ENCODE measurements at regions not wholly inside any gene's neighbourhood (a gene's known extent, or its start where the extent isn't known, plus 50 kb on each side); places are given as distances from the start of the nearest gene placed in this dataset.

DNA sequence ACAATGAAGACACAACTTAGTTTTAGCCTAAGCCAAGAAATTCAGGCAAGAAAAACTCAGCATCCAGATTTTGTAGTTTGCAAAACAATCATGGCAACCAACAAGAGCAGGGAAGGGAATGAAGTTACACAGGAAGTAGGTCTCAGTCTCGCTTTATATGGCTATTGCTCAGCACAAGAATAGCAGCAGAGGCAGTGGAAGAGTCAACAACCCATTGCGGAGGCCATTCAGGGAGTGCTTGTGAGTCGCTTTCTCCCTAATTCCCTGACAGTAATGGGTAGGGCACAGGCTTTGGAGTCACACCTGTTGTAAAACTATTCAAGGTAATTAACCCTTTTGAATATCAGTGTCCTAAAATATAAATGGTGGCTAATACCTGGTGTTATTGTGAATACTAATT, 238.5 kb downstream of the HDGFL1 start:
- H3K4me3 ChIP-seq, result no peak overlapping the region
- H3K36me3 ChIP-seq (replicated peaks in 1 of 2; ENCODE audit: insufficient read depth in 1 of 2, low read depth in 2 of 2), result no peaks in the 10 kb centered on the region
- no peaks in the 10 kb centered on the region for H3K27me3 ChIP-seq
- 88 to 99% methylated on average over 3 of the region's 3 CpGs for WGBS, 2 donors
- no peaks in the 10 kb centered on the region for H3K4me1 ChIP-seq
- no peak for TF ChIP-seq POLR2A (IDR thresholded peaks at IDR 0.05)
- TF ChIP-seq, protein P1, sequence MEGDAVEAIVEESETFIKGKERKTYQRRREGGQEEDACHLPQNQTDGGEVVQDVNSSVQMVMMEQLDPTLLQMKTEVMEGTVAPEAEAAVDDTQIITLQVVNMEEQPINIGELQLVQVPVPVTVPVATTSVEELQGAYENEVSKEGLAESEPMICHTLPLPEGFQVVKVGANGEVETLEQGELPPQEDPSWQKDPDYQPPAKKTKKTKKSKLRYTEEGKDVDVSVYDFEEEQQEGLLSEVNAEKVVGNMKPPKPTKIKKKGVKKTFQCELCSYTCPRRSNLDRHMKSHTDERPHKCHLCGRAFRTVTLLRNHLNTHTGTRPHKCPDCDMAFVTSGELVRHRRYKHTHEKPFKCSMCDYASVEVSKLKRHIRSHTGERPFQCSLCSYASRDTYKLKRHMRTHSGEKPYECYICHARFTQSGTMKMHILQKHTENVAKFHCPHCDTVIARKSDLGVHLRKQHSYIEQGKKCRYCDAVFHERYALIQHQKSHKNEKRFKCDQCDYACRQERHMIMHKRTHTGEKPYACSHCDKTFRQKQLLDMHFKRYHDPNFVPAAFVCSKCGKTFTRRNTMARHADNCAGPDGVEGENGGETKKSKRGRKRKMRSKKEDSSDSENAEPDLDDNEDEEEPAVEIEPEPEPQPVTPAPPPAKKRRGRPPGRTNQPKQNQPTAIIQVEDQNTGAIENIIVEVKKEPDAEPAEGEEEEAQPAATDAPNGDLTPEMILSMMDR (IDR thresholded peaks at IDR 0.05), result no peak
- intact Hi-C loops (cut with DNase I), result no loop called here
- H3K27ac ChIP-seq, result no peak overlapping the region
- no peak for ATAC-seq
- no peaks in the 10 kb centered on the region for H3K9me3 ChIP-seq
- no peak for DNase-seq

DNA sequence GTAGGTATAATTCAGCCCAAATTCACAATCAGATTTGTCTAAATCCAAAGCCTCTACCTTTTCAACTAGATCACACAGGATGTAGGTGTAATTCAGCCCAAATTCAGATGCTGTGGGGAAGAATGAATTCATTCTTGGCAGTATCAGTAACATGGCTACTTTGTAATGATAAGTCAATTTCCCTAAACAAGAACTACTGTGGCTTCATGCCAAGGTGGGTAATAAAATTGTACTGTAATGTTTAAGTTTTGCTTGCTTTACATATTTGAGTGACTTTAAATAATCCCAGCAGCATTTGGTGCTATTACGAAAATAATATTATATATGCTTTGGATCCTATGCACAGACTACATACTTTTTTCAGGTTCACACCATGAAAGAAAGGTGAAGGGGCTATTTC, 239.1 kb downstream of the HDGFL1 start:
- no peak for DNase-seq
- H3K27ac ChIP-seq, result no peak overlapping the region
- H3K4me3 ChIP-seq, result no peak overlapping the region
- no peak for TF ChIP-seq POLR2A (IDR thresholded peaks at IDR 0.05)
- TF ChIP-seq, protein P1 (IDR thresholded peaks at IDR 0.05), result no peak
- intact Hi-C loops (cut with DNase I), result no loop called here
- H3K4me1 ChIP-seq, result no peaks in the 10 kb centered on the region
- H3K27me3 ChIP-seq, result no peaks in the 10 kb centered on the region
- no peak for ATAC-seq
- 68 to 94% methylated on average over 1 of the region's 1 CpG for WGBS, 2 donors
- no peaks in the 10 kb centered on the region for H3K9me3 ChIP-seq
- H3K36me3 ChIP-seq (replicated peaks in 1 of 2; ENCODE audit: insufficient read depth in 1 of 2, low read depth in 2 of 2), result no peaks in the 10 kb centered on the region

DNA sequence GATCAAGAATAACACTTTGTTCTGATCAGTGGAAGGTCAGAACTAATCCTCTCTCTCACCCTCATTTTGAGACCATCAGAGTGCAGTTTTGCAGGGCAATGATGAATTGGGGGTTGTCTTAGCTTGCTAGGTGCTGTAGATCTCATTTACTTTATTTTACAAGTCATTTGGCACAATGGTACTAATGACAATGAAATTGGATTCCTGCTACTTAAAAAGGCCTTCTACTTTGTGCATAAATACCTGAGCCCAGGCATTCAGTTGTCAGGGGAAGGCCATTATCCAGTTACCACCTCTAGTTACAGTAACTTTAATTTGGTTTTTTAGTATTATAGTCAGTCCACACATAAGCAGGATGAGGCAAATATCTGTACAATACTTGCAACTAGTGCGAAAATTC, 240.0 kb downstream of the HDGFL1 start:
- WGBS, 2 donors, result 65 to 92% methylated on average over 1 of the region's 1 CpG
- ATAC-seq (no peak), DNase-seq (no peak)
- H3K9me3 ChIP-seq, result no peaks in the 10 kb centered on the region
- H3K27ac ChIP-seq, result no peak overlapping the region
- H3K27me3 ChIP-seq, result no peaks in the 10 kb centered on the region
- H3K36me3 ChIP-seq (replicated peaks in 1 of 2; ENCODE audit: insufficient read depth in 1 of 2, low read depth in 2 of 2), result no peaks in the 10 kb centered on the region
- intact Hi-C loops (cut with DNase I), result no loop called here
- no peaks in the 10 kb centered on the region for H3K4me1 ChIP-seq
- no peak overlapping the region for H3K4me3 ChIP-seq
- TF ChIP-seq, protein P1 (IDR thresholded peaks at IDR 0.05), result no peak
- TF ChIP-seq POLR2A (IDR thresholded peaks at IDR 0.05), result no peak

DNA sequence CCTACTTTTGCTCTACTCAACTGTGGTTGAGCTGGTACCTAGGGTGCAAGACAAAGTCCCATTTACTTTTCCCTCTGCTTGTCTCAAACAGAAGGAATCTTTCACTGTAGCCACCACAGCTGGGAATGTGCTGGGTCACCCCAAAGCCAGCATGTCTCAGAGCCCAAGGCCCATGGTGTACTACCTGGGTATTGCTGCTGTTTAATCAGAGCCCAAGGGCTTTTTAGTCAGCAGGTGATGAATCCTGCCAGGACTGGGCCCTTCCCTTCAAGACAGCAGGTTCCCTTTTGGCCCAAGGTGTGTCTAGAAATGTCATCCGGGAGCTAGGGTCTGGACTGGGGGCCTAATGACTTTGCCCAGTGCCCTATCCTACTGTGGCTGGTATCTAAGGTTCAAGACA, 249.8 kb downstream of the HDGFL1 start:
- DNase-seq (no peak), ATAC-seq (no peak)
- Histone ChIP-seq H3K27me3 (no peaks in the 10 kb centered on the region), H3K36me3 (replicated peaks in 1 of 2; ENCODE audit: insufficient read depth in 1 of 2, low read depth in 2 of 2) (no peaks in the 10 kb centered on the region), H3K4me3 (no peak overlapping the region), H3K9me3 (no peaks in the 10 kb centered on the region), H3K4me1 (no peaks in the 10 kb centered on the region), H3K27ac (no peak overlapping the region)
- 63 to 77% methylated on average over 1 of the region's 1 CpG for WGBS, 2 donors
- TF ChIP-seq POLR2A (IDR thresholded peaks at IDR 0.05), result no peak
- intact Hi-C loops (cut with DNase I), result no loop called here

DNA sequence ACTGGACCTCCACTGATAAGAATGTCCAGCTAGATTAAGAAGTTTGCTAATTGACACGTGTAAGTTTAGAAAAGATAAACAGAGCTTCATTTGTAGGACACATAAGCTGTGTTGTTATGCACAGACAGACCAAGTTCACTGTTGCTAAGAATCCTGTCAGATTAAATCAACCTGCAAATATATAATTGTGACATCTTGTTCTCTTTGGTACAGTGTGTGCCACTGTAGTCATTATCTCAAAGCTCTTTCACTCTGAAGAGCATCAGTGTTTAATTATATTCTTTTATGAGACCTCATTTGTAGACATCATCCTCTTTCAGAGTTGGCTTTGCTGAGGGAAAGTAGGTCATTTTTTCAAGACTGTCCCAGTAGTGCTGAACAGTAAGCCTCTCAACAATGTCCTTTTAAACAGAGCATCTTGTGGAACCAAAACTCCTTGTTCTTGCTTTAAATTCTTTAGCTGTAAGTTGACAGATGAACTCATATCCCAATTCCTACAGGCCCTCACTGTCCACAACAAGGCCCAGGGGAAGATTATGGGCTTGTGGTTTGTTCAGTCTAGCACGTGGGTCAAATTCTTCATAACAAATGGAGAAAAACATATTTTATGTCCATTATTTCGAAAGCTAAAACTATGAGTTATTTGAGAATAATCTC, 252.4 kb downstream of the HDGFL1 start:
- WGBS, 2 donors, result 38 to 69% methylated on average over 3 of the region's 3 CpGs
- peaks cover 8% of the 10 kb centered on the region for H3K4me1 ChIP-seq
- H3K9me3 ChIP-seq, result no peaks in the 10 kb centered on the region
- intact Hi-C loops (cut with DNase I), result no loop called here
- H3K4me3 ChIP-seq, result no peak overlapping the region
- no peaks in the 10 kb centered on the region for H3K27me3 ChIP-seq
- no peak for ATAC-seq
- TF ChIP-seq, protein P1 (IDR thresholded peaks at IDR 0.05), result no peak
- TF ChIP-seq POLR2A (IDR thresholded peaks at IDR 0.05), result no peak
- no peak for DNase-seq
- H3K27ac ChIP-seq, result no peak overlapping the region
- no peaks in the 10 kb centered on the region for H3K36me3 ChIP-seq (replicated peaks in 1 of 2; ENCODE audit: insufficient read depth in 1 of 2, low read depth in 2 of 2)
